CD4-positive, CD25-positive, alpha-beta regulatory T cell (primary cell): ENCODE measurements at regions not wholly inside any gene's neighbourhood (a gene's known extent, or its start where the extent isn't known, plus 50 kb on each side); places are given as distances from the start of the nearest gene placed in this dataset.
"Not testable (repeated sequence)": the region's sequence is repeated elsewhere in the genome, so short reads cannot be mapped to it uniquely, and the experiment has no call there.

Source experiments
- ATAC-seq, 2 donors: fragments of 150-1000 bp; cut with Tn5 transposase; one replicate each; pipeline ENCODE4 v1.10.0; 2021; ENCODE audit warnings: low read depth in 2 of 2, moderate number of reproducible peaks in 2 of 2, moderate library complexity in 1 of 2
- DNase-seq, 3 donors: peaks; one replicate each; pipeline versions ENCODE4 v3.0.0 to v3.0.0-alpha.2; 2012 to 2022; ENCODE audit warnings: mixed read lengths in 1 of 3
- H3K27ac ChIP-seq: one replicate; pipeline ENCODE4 v1.7.0; 2013; ENCODE audit warnings: mild to moderate bottlenecking, low read length; ENCODE audit not compliant: insufficient read depth, poor library complexity, severe bottlenecking
- H3K27me3 ChIP-seq: one replicate; pipeline ENCODE4 v1.7.0; 2013; ENCODE audit warnings: low read length; ENCODE audit not compliant: control insufficient read depth, insufficient read depth
- H3K36me3 ChIP-seq: one replicate; pipeline ENCODE4 v1.7.0; 2013; ENCODE audit warnings: mild to moderate bottlenecking, low read length, moderate library complexity; ENCODE audit not compliant: control insufficient read depth, insufficient read depth
- H3K4me1 ChIP-seq: 2 replicates; pipeline ENCODE4 v1.7.0; 2013; ENCODE audit warnings: mild to moderate bottlenecking, low read length; ENCODE audit not compliant: insufficient read depth, control insufficient read depth, poor library complexity, severe bottlenecking
- H3K4me3 ChIP-seq: one replicate; pipeline ENCODE4 v1.7.0; 2013; ENCODE audit warnings: low read depth, mild to moderate bottlenecking, low read length, moderate library complexity
- H3K9me3 ChIP-seq, 2 experiments: 1 replicate in 1 of 2; 2 replicates in 1 of 2; pipeline ENCODE4 v1.7.0; 2013; ENCODE audit warnings: low read length in 2 of 2, mild to moderate bottlenecking in 1 of 2, moderate library complexity in 1 of 2; ENCODE audit not compliant: control insufficient read depth in 2 of 2
- H3K27ac Mint-ChIP-seq, 3 donors: one replicate each; pipeline ENCODE4 v1.8.0; 2020 to 2022; ENCODE audit warnings: mild to moderate bottlenecking in 3 of 3, mixed read lengths in 3 of 3, moderate library complexity in 2 of 3
- H3K27me3 Mint-ChIP-seq: one replicate; pipeline ENCODE4 v1.8.0; 2022; ENCODE audit warnings: mild to moderate bottlenecking, mixed read lengths
- H3K36me3 Mint-ChIP-seq: one replicate; pipeline ENCODE4 v1.8.0; 2020; ENCODE audit warnings: mixed read lengths
- H3K4me1 Mint-ChIP-seq, 4 donors: one replicate each; pipeline ENCODE4 v1.8.0; 2020 to 2022; ENCODE audit warnings: mixed read lengths in 4 of 4, mild to moderate bottlenecking in 1 of 4
- H3K4me3 Mint-ChIP-seq, 4 donors: one replicate each; pipeline ENCODE4 v1.8.0; 2020 to 2022; ENCODE audit warnings: mild to moderate bottlenecking in 4 of 4, mixed read lengths in 4 of 4, moderate library complexity in 3 of 4
- H3K9me3 Mint-ChIP-seq, 7 donors: one replicate each; pipeline ENCODE4 v1.8.0; 2020 to 2022; ENCODE audit warnings: mixed read lengths in 7 of 7, mild to moderate bottlenecking in 3 of 7, moderate library complexity in 2 of 7

DNA sequence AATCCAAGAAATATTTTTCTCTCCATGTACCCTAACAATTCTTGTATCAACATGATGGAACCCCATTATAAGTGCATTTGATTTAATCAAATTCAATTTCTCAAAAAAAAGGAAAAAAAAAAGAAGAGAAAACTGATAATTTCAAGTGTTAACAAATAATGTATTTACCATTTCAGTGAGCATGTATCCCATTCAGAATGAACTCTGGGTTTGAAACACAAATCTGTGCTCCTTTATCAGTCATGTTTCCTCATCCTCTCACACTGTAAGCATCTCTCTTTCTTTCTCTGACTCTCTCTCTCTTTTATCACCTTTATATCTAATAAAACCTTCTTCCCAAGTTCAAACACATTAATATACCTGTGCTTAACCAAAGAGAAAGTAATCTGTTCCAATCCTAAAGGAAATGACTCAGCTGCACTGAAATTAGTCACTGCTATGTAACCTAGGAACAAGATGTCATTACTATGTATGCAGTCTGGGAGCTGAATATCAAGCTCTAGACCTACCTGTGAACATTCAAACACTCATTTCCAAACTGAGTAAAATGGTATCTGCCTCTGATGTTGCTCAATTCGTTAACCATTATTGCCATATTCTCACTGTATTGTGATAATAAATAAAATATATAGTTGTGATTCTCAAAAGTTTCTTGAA lies 135.0 kb upstream of the LRIG3 start:
- DNase-seq (no peak), ATAC-seq (no peak)
- Mint-ChIP-seq H3K4me3 (no peak overlapping the region), H3K27me3 (no peaks in the 10 kb centered on the region), H3K36me3 (no peaks in the 10 kb centered on the region), H3K27ac (no peak overlapping the region), H3K9me3 (peaks cover 0 to 3% (median 0%) of the 10 kb centered on the region in 7 donors), H3K4me1 (peaks cover 0 to under 1% (median 0%) of the 10 kb centered on the region in 4 donors)
- no peaks in the 10 kb centered on the region for H3K27me3 ChIP-seq
- H3K4me3 ChIP-seq, result no peak overlapping the region
- H3K36me3 ChIP-seq, result no peaks in the 10 kb centered on the region
- H3K27ac ChIP-seq, result no peak overlapping the region
- H3K9me3 ChIP-seq, result no peaks in the 10 kb centered on the region
- no peaks in the 10 kb centered on the region for H3K4me1 ChIP-seq

DNA sequence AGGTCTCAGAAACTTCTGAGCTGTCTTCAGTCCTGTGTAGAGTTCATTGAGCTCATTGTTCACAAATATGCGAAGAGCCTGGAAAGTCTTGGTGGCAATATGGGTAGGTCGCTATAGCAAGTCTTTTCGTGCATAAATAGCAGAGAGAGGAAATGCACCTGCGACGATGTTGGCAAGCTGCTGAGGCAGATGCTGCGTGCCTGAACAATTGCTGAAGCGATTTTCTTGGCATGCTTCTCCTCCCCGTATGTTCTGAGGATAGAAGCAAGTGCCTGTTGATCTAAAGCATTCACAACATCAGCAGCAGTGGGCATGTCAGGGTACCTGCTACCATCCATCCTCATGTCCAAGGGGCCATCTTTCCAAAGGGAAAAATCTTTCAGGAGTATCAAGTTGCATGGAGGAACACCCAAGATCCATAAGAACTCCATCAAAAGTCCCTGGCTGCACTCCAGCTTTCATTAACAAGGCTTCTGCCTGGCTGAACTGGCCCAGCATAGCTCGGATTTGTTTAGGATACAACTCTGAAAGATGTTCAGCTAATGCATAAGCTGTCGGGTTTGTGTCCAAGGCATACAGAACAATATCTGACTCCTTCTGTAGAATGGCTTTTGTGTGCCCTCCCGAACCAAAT lies 133.1 kb upstream of the LRIG3 start:
- not testable (repeated sequence) for H3K9me3 Mint-ChIP-seq, H3K27ac Mint-ChIP-seq, H3K4me3 Mint-ChIP-seq

DNA sequence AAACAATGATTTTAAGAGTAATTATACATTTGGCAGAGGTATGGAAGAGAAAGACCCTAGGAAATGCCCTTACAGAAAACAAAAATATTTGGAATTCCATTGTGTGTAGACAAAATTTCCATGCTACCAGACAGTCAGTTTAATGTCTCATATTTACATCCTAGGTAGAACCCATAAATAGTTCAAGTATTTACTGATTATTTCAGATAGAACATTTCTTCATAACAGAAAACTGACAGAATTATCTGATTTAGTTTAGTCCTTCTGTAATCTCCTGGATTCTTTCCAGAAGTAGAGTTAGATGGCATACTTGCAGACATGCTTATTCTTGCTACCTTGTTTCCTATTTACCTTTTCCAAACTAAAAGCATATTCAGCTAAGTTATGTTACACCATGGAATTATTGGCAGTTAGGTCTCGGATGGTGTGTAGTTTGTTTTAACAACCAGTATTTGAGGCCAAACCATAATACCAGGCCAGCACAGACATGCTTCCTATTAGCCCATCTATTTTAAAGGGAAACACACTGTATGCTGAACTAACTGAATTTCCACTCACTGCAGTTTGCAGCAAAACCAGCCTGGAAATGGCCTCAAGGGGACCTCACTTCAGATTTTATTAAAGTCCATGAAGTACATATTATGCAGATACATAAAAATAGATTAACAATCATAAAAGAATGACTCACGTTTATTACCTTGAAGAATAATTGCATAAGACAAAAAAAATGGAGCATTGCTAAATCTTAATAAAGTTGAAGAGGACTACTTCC lies 126.6 kb upstream of the LRIG3 start:
- Mint-ChIP-seq H3K36me3 (no peaks in the 10 kb centered on the region), H3K4me3 (no peak overlapping the region), H3K27ac (no peak overlapping the region), H3K4me1 (no peaks in the 10 kb centered on the region), H3K9me3 (peaks cover 0 to 2% (median 0%) of the 10 kb centered on the region in 7 donors), H3K27me3 (no peaks in the 10 kb centered on the region)
- Histone ChIP-seq H3K27me3 (no peaks in the 10 kb centered on the region), H3K9me3 (no peaks in the 10 kb centered on the region), H3K4me1 (no peaks in the 10 kb centered on the region), H3K27ac (no peak overlapping the region), H3K4me3 (no peak overlapping the region), H3K36me3 (no peaks in the 10 kb centered on the region)
- no peak for DNase-seq
- ATAC-seq, result no peak

More for the DNA sequence above, 133.1 kb upstream of the LRIG3 start:
- DNase-seq, H3K9me3 ChIP-seq, H3K27ac ChIP-seq, H3K27me3 ChIP-seq, ATAC-seq, H3K4me1 ChIP-seq, H3K36me3 Mint-ChIP-seq, H3K4me1 Mint-ChIP-seq, H3K27me3 Mint-ChIP-seq, H3K4me3 ChIP-seq, H3K36me3 ChIP-seq: not testable (repeated sequence)

GRCh38 chr12:59044791-59045190 lies 124.5 kb upstream of the LRIG3 start:
- no peak overlapping the region for H3K27ac Mint-ChIP-seq

GRCh38 chr12:59041241-59042121 lies 121.2 kb upstream of the LRIG3 start:
- no peaks in the 10 kb centered on the region for H3K27me3 Mint-ChIP-seq
- no peak overlapping the region for H3K4me3 ChIP-seq
- H3K36me3 ChIP-seq, result no peaks in the 10 kb centered on the region
- no peak for ATAC-seq
- H3K4me1 Mint-ChIP-seq, result no peaks in the 10 kb centered on the region
- peaks cover 0 to 4% (median 0%) of the 10 kb centered on the region in 7 donors for H3K9me3 Mint-ChIP-seq
- no peaks in the 10 kb centered on the region for H3K36me3 Mint-ChIP-seq
- DNase-seq, result no peak
- H3K27ac Mint-ChIP-seq, result no peak overlapping the region
- no peak overlapping the region for H3K27ac ChIP-seq
- no peaks in the 10 kb centered on the region for H3K27me3 ChIP-seq
- H3K4me1 ChIP-seq, result no peaks in the 10 kb centered on the region
- no peak overlapping the region for H3K4me3 Mint-ChIP-seq
- no peaks in the 10 kb centered on the region for H3K9me3 ChIP-seq

More at GRCh38 chr12:59044791-59045190, 124.5 kb upstream of the LRIG3 start:
- H3K4me3 ChIP-seq, result no peak overlapping the region
- Mint-ChIP-seq H3K9me3 (peaks cover 0 to 4% (median 0%) of the 10 kb centered on the region in 7 donors), H3K36me3 (no peaks in the 10 kb centered on the region), H3K4me1 (no peaks in the 10 kb centered on the region), H3K27me3 (no peaks in the 10 kb centered on the region), H3K4me3 (no peak overlapping the region)
- DNase-seq (no peak), ATAC-seq (no peak)
- no peaks in the 10 kb centered on the region for H3K4me1 ChIP-seq
- H3K27me3 ChIP-seq, result no peaks in the 10 kb centered on the region
- no peak overlapping the region for H3K27ac ChIP-seq
- H3K9me3 ChIP-seq, result no peaks in the 10 kb centered on the region
- H3K36me3 ChIP-seq, result no peaks in the 10 kb centered on the region

GRCh38 chr12:59040656-59041055 lies 120.4 kb upstream of the LRIG3 start:
- no peaks in the 10 kb centered on the region for H3K36me3 ChIP-seq
- Mint-ChIP-seq H3K36me3 (no peaks in the 10 kb centered on the region), H3K4me1 (no peaks in the 10 kb centered on the region), H3K27me3 (no peaks in the 10 kb centered on the region), H3K4me3 (no peak overlapping the region), H3K27ac (no peak overlapping the region), H3K9me3 (peaks cover 0 to 4% (median 0%) of the 10 kb centered on the region in 7 donors)
- H3K27ac ChIP-seq, result no peak overlapping the region
- DNase-seq, result no peak
- no peak for ATAC-seq
- no peaks in the 10 kb centered on the region for H3K4me1 ChIP-seq
- H3K9me3 ChIP-seq, result no peaks in the 10 kb centered on the region
- no peaks in the 10 kb centered on the region for H3K27me3 ChIP-seq
- H3K4me3 ChIP-seq, result no peak overlapping the region

GRCh38 chr12:59040043-59040442 lies 119.7 kb upstream of the LRIG3 start:
- ATAC-seq (no peak), DNase-seq (no peak)
- H3K9me3 Mint-ChIP-seq, result peaks cover 0 to 4% (median 0%) of the 10 kb centered on the region in 7 donors
- H3K4me1 ChIP-seq, result no peaks in the 10 kb centered on the region
- H3K4me3 Mint-ChIP-seq, result no peak overlapping the region
- no peak overlapping the region for H3K4me3 ChIP-seq
- H3K36me3 Mint-ChIP-seq, result no peaks in the 10 kb centered on the region
- no peak overlapping the region for H3K27ac Mint-ChIP-seq
- H3K36me3 ChIP-seq, result no peaks in the 10 kb centered on the region
- no peaks in the 10 kb centered on the region for H3K4me1 Mint-ChIP-seq
- no peak overlapping the region for H3K27ac ChIP-seq
- no peaks in the 10 kb centered on the region for H3K27me3 Mint-ChIP-seq
- H3K27me3 ChIP-seq, result no peaks in the 10 kb centered on the region
- no peaks in the 10 kb centered on the region for H3K9me3 ChIP-seq
